Neural crest cell (in vitro differentiated cells): ENCODE measurements at regions not wholly inside any gene's neighbourhood (a gene's known extent, or its start where the extent isn't known, plus 50 kb on each side); places are given as distances from the start of the nearest gene placed in this dataset.

Experiments
- DNase-seq: peaks from one replicate; pipeline ENCODE4 v3.0.0; 2021; ENCODE audit warnings: low read depth, mixed read lengths, low spot score
- H3K27ac Mint-ChIP-seq: one replicate; pipeline ENCODE4 v1.8.0; 2021; ENCODE audit warnings: mild to moderate bottlenecking, mixed read lengths; ENCODE audit not compliant: unreplicated experiment
- H3K27me3 Mint-ChIP-seq: 2 replicates; pipeline ENCODE4 v1.8.0; 2021; ENCODE audit warnings: low read depth, mild to moderate bottlenecking, mixed read lengths
- H3K36me3 Mint-ChIP-seq: 2 replicates; pipeline ENCODE4 v1.8.0; 2021; ENCODE audit warnings: low read depth, mild to moderate bottlenecking, mixed read lengths
- H3K4me1 Mint-ChIP-seq: 2 replicates; pipeline ENCODE4 v1.8.0; 2021; ENCODE audit warnings: mixed read lengths
- H3K4me3 Mint-ChIP-seq: one replicate; pipeline ENCODE4 v1.8.0; 2021; ENCODE audit warnings: mild to moderate bottlenecking, mixed read lengths
- H3K9me3 Mint-ChIP-seq: 2 replicates; pipeline ENCODE4 v1.8.0; 2021; ENCODE audit warnings: mixed read lengths
- CTCF ChIP-seq: fragments of 200-600 bp; sonication (generic); conservative IDR thresholded peaks from 2 replicates; pipeline ENCODE4 v1.5.0; 2021; ENCODE audit warnings: antibody characterized with exemption, mild to moderate bottlenecking

GRCh38 chr10:3484306-3485056 lies 300.5 kb downstream of the KLF6 start:
- peak overlapping the region; percentile 65 for H3K27ac Mint-ChIP-seq
- peaks cover 50% of the 10 kb centered on the region for H3K4me1 Mint-ChIP-seq
- peaks cover 3% of the 10 kb centered on the region for H3K36me3 Mint-ChIP-seq
- H3K4me3 Mint-ChIP-seq: no peak overlapping the region
- no peak for DNase-seq
- peaks cover 12% of the 10 kb centered on the region for H3K9me3 Mint-ChIP-seq
- no peaks in the 10 kb centered on the region for H3K27me3 Mint-ChIP-seq
- no peak for TF ChIP-seq CTCF

GRCh38 chr10:3482200-3482993 lies 302.6 kb downstream of the KLF6 start:
- no peak for TF ChIP-seq CTCF
- Mint-ChIP-seq H3K4me3 (peak overlapping the region; percentile 64), H3K27ac (peak overlapping the region; percentile 85), H3K36me3 (no peaks in the 10 kb centered on the region), H3K27me3 (no peaks in the 10 kb centered on the region), H3K9me3 (peaks cover 4% of the 10 kb centered on the region), H3K4me1 (peaks cover 54% of the 10 kb centered on the region)
- DNase-seq: no peak

GRCh38 chr10:3481496-3481895 lies 303.5 kb downstream of the KLF6 start:
- H3K27ac Mint-ChIP-seq: no peak overlapping the region
- TF ChIP-seq CTCF: no peak
- H3K27me3 Mint-ChIP-seq: no peaks in the 10 kb centered on the region
- DNase-seq: no peak
- H3K4me1 Mint-ChIP-seq: peaks cover 58% of the 10 kb centered on the region
- H3K9me3 Mint-ChIP-seq: peaks cover 4% of the 10 kb centered on the region
- no peak overlapping the region for H3K4me3 Mint-ChIP-seq
- H3K36me3 Mint-ChIP-seq: no peaks in the 10 kb centered on the region

- peaks cover 58% of the 10 kb centered on the region for H3K4me1 Mint-ChIP-seq
Observed at GRCh38 chr10:3480990-3481315, 304.1 kb downstream of the KLF6 start.

More at GRCh38 chr10:3480990-3481315, 304.1 kb downstream of the KLF6 start:
- H3K9me3 Mint-ChIP-seq: peaks cover 4% of the 10 kb centered on the region
- no peak for DNase-seq
- no peak overlapping the region for H3K27ac Mint-ChIP-seq
- no peaks in the 10 kb centered on the region for H3K36me3 Mint-ChIP-seq
- no peak overlapping the region for H3K4me3 Mint-ChIP-seq
- no peak for TF ChIP-seq CTCF
- H3K27me3 Mint-ChIP-seq: no peaks in the 10 kb centered on the region
